K562 (cell line): ENCODE measurements at regions not wholly inside any gene's neighbourhood (a gene's known extent, or its start where the extent isn't known, plus 50 kb on each side); places are given as distances from the start of the nearest gene placed in this dataset.

Source experiments
- ATAC-seq: fragments of 200-7000 bp; cut with Tn5 transposase; 3 replicates; pipeline ENCODE4 v1.9.1; 2020; ENCODE audit warnings: moderate library complexity
- BruUV-seq: library from RNA; stranded (reverse); fragments of 400-500 nt; replicated peaks from 2 replicates; lab custom pipeline; 2021; lab: Mats Ljungman, UMichigan
- CTCF ChIA-PET: fragments of 300-600 bp; formaldehyde crosslinking; extraction: SDS; loops from one replicate; lab custom pipeline; 2021; ENCODE audit warnings: low intra/inter-chr PET ratio; lab: Yijun Ruan, JAX
- POLR2A ChIA-PET: fragments of 300-600, 350-650 bp; sonication (Branson Sonifier 250); formaldehyde crosslinking; extraction: SDS; loops from one replicate; lab custom pipeline; 2021; ENCODE audit warnings: antibody characterized with exemption, inconsistent platforms; lab: Yijun Ruan, JAX
- DNase-seq, 4 experiments: peaks; one replicate each; pipeline versions ENCODE4 v3.0.0 to v3.0.0-alpha.2; 2011 to 2018; ENCODE audit warnings: low spot score in 3 of 4, mixed read lengths in 3 of 4; ENCODE audit errors: extremely low read depth in 1 of 4
- FAIRE-seq: peaks from 2 replicates; lab custom pipeline; 2011; peaks lifted over from hg19 to GRCh38; lab: Jason Lieb, UNC
- H2AFZ ChIP-seq: 2 replicates; pipeline ENCODE4 v1.6.0; 2011; ENCODE audit warnings: low read depth, low read length, control low read depth, inconsistent platforms
- H3K27ac ChIP-seq: fragments of 200-600 bp; 3 replicates; pipeline ENCODE4 v1.8.0; 2011; ENCODE audit warnings: low read depth, mild to moderate bottlenecking, control low read depth, inconsistent platforms, low read length, moderate library complexity, mixed read lengths; ENCODE audit errors: extremely low read depth
- H3K27me3 ChIP-seq, 2 experiments: fragments of 300-600 bp in 1 of 2; 2 replicates in 1 of 2; 3 replicates in 1 of 2; pipeline versions ENCODE4 v1.6.0 to v1.8.0; 2011; ENCODE audit warnings: inconsistent platforms in 2 of 2, low read length in 2 of 2, mild to moderate bottlenecking in 1 of 2, mixed read lengths in 1 of 2, moderate library complexity in 1 of 2; ENCODE audit not compliant: control insufficient read depth in 2 of 2, insufficient read depth in 2 of 2
- H3K36me3 ChIP-seq: fragments of 300-600 bp; 3 replicates; pipeline ENCODE4 v1.8.0; 2011; ENCODE audit warnings: mild to moderate bottlenecking, low read length, inconsistent platforms; ENCODE audit not compliant: control insufficient read depth, insufficient read depth
- H3K4me1 ChIP-seq, 2 experiments: fragments of 200-600 bp in 1 of 2; replicated peaks in 1 of 2; 2 replicates in 1 of 2; 3 replicates in 1 of 2; pipeline versions ENCODE4 v1.5.1 to v1.8.0; 2011; ENCODE audit warnings: inconsistent platforms in 2 of 2, low read length in 2 of 2, mild to moderate bottlenecking in 1 of 2, mixed read lengths in 1 of 2, moderate library complexity in 1 of 2; ENCODE audit not compliant: control insufficient read depth in 2 of 2, insufficient read depth in 2 of 2
- H3K4me2 ChIP-seq: 2 replicates; pipeline ENCODE4 v1.6.1; 2011; ENCODE audit warnings: low read length, control low read depth, inconsistent platforms, mixed read lengths; ENCODE audit not compliant: insufficient read depth
- H3K4me3 ChIP-seq: fragments of 200-600 bp; sonication (generic), shearing (Covaris generic); 2 replicates; pipeline ENCODE4 v1.5.1; 2016; ENCODE audit warnings: control low read depth, inconsistent platforms
- H3K79me2 ChIP-seq: fragments of 200-600 bp; 3 replicates; pipeline ENCODE4 v1.8.0; 2011; ENCODE audit warnings: low read length, inconsistent platforms; ENCODE audit not compliant: control insufficient read depth, insufficient read depth
- H3K9ac ChIP-seq, 2 experiments: 2 replicates each; pipeline versions ENCODE4 v1.6.0 to v1.6.1; 2011; ENCODE audit warnings: low read depth in 2 of 2, low read length in 2 of 2, control low read depth in 1 of 2, inconsistent platforms in 1 of 2, mild to moderate bottlenecking in 1 of 2, mixed read lengths in 1 of 2; ENCODE audit not compliant: insufficient read depth in 1 of 2
- H3K9me1 ChIP-seq: one replicate; pipeline ENCODE4 v1.6.0; 2011; ENCODE audit warnings: inconsistent platforms, mild to moderate bottlenecking, low read length, moderate library complexity; ENCODE audit not compliant: control insufficient read depth, insufficient read depth
- H3K9me3 ChIP-seq: replicated peaks from 2 replicates; pipeline ENCODE4 v1.5.1; 2011; ENCODE audit warnings: low read depth, low read length, inconsistent platforms; ENCODE audit not compliant: control insufficient read depth, insufficient read depth
- H4K20me1 ChIP-seq: replicated peaks from 2 replicates; pipeline ENCODE4 v1.6.1; 2011; ENCODE audit warnings: low read length, inconsistent platforms, mixed read lengths; ENCODE audit not compliant: control insufficient read depth, insufficient read depth
- ATF7 ChIP-seq: fragments of 450-650 bp; IDR thresholded peaks from 2 replicates; pipeline ENCODE4 v1.7.1; 2014; ENCODE audit warnings: mild to moderate bottlenecking, moderate library complexity
- BCOR ChIP-seq: fragments of 450-650 bp; IDR thresholded peaks from 2 replicates; pipeline ENCODE4 v1.6.1; 2016
- CCAR2 ChIP-seq: fragments of 200-400 bp; formaldehyde crosslinking; IDR thresholded peaks from 2 replicates; pipeline ENCODE4 v1.6.1; 2017; ENCODE audit warnings: mild to moderate bottlenecking, low read depth, low read length
- JUND ChIP-seq, 2 experiments: IDR thresholded peaks; 2 replicates in 1 of 2; 3 replicates in 1 of 2; pipeline ENCODE4 v1.6.1; 2011; ENCODE audit warnings: borderline replicate concordance in 2 of 2, low read depth in 2 of 2, low read length in 2 of 2, improper control_type of control experiment in 1 of 2, missing biosample characterization in 1 of 2, missing genetic modification characterization in 1 of 2, missing genetic modification reagents in 1 of 2
- PHTF2 ChIP-seq: fragments of 250-450 bp; sonication (Bioruptor Pico); IDR thresholded peaks from 2 replicates; pipeline ENCODE4 v1.5.0; 2021; ENCODE audit warnings: mild to moderate bottlenecking
- POLR2H ChIP-seq: IDR thresholded peaks from 2 replicates; pipeline ENCODE4 v1.6.1; 2016; ENCODE audit warnings: missing genetic modification characterization, low read depth, mild to moderate bottlenecking, control low read depth, missing compliant biosample characterization, moderate library complexity
- PRDM10 ChIP-seq: fragments of 450-650 bp; IDR thresholded peaks from 2 replicates; pipeline ENCODE4 v1.6.1; 2018; ENCODE audit not compliant: partially characterized antibody
- PURB ChIP-seq: sonication (generic); formaldehyde crosslinking; IDR thresholded peaks from 2 replicates; pipeline ENCODE4 v1.9.0; 2021; ENCODE audit warnings: low read depth, mild to moderate bottlenecking, missing genetic modification reagents
- RUNX1 ChIP-seq: sonication (generic); IDR thresholded peaks from 2 replicates; pipeline ENCODE4 v1.6.1; 2016; ENCODE audit warnings: antibody characterized with exemption, low read depth
- SIRT6 ChIP-seq: IDR thresholded peaks from one replicate; pipeline ENCODE4 v1.6.1; 2012; ENCODE audit warnings: low read depth, mild to moderate bottlenecking, control low read depth, inconsistent platforms, low read length, moderate library complexity
- SMARCB1 ChIP-seq: IDR thresholded peaks from 2 replicates; pipeline ENCODE4 v1.6.1; 2011; ENCODE audit warnings: improper control_type of control experiment, low read depth; ENCODE audit not compliant: insufficient read length
- ZBTB17 ChIP-seq: fragments of 450-650 bp; formaldehyde crosslinking; IDR thresholded peaks from 2 replicates; pipeline ENCODE4 v1.4.0; 2020; ENCODE audit warnings: mild to moderate bottlenecking
- ZNF12 ChIP-seq: sonication (generic); formaldehyde crosslinking; IDR thresholded peaks from 2 replicates; pipeline ENCODE4 v1.4.0; 2020; ENCODE audit warnings: mild to moderate bottlenecking, missing genetic modification reagents
- ZNF431 ChIP-seq: sonication (generic); formaldehyde crosslinking; IDR thresholded peaks from 2 replicates; pipeline ENCODE4 v1.8.0; 2022; ENCODE audit warnings: mild to moderate bottlenecking, missing genetic modification reagents
- in situ Hi-C: fragments of 300-500 bp; cut with MboI; formaldehyde crosslinking; loops from 4 replicates; pipeline ENCODE4 v1.15.0; 2018; ENCODE audit warnings: inconsistent platforms, mixed read lengths
- intact Hi-C: fragments of 100-400 bp; cut with micrococcal nuclease; formaldehyde crosslinking; loops from 2 replicates; pipeline ENCODE4 v1.14.2; 2022
- TF ChIP-seq, protein P1 (sequence below): fragments of 250-450 bp; sonication (Bioruptor Pico); IDR thresholded peaks from 2 replicates; pipeline ENCODE4 v1.8.0; 2022; ENCODE audit warnings: inconsistent platforms
- TF ChIP-seq, protein P2 (sequence below): fragments of 450-650 bp; formaldehyde crosslinking; IDR thresholded peaks from 2 replicates; pipeline ENCODE4 v1.4.0; 2020; ENCODE audit warnings: mild to moderate bottlenecking, moderate library complexity

- peak; percentile 45; the same call in 1 of the 2 replicates for TF ChIP-seq ZBTB17
- TF ChIP-seq, protein P1, sequence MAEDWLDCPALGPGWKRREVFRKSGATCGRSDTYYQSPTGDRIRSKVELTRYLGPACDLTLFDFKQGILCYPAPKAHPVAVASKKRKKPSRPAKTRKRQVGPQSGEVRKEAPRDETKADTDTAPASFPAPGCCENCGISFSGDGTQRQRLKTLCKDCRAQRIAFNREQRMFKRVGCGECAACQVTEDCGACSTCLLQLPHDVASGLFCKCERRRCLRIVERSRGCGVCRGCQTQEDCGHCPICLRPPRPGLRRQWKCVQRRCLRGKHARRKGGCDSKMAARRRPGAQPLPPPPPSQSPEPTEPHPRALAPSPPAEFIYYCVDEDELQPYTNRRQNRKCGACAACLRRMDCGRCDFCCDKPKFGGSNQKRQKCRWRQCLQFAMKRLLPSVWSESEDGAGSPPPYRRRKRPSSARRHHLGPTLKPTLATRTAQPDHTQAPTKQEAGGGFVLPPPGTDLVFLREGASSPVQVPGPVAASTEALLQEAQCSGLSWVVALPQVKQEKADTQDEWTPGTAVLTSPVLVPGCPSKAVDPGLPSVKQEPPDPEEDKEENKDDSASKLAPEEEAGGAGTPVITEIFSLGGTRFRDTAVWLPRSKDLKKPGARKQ (CRISPR knock-in tag): no peak
- no peak for TF ChIP-seq POLR2H
- TF ChIP-seq JUND (IDR thresholded peaks at IDR 0.05; ENCODE audit: borderline replicate concordance, low read depth, low read length): no peak
- peak; percentile 53; the same call in 2 of the 3 replicates for TF ChIP-seq JUND (tag; IDR thresholded peaks at IDR 0.05; ENCODE audit: borderline replicate concordance, low read depth, low read length)
- TF ChIP-seq, protein P2, sequence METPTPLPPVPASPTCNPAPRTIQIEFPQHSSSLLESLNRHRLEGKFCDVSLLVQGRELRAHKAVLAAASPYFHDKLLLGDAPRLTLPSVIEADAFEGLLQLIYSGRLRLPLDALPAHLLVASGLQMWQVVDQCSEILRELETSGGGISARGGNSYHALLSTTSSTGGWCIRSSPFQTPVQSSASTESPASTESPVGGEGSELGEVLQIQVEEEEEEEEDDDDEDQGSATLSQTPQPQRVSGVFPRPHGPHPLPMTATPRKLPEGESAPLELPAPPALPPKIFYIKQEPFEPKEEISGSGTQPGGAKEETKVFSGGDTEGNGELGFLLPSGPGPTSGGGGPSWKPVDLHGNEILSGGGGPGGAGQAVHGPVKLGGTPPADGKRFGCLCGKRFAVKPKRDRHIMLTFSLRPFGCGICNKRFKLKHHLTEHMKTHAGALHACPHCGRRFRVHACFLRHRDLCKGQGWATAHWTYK: 0 out of 2 replicates have a peak, but pooled peaks have one; percentile 41
- no peak for TF ChIP-seq PURB (CRISPR knock-in tag)
- no peak for TF ChIP-seq CCAR2
Observed at GRCh38 chr2:138244501-138244925, 257.1 kb upstream of the SPOPL start (continued).

- Histone ChIP-seq H4K20me1 (no peaks in the 10 kb centered on the region), H3K9me3 (no peaks in the 10 kb centered on the region), H3K27me3 (no peaks in the 10 kb centered on the region), H3K27ac (no peak overlapping the region), H3K9me1 (no peaks in the 10 kb centered on the region), H3K36me3 (no peaks in the 10 kb centered on the region), H2AFZ (no peak overlapping the region), H3K4me1 (no peaks in the 10 kb centered on the region), H3K79me2 (no peaks in the 10 kb centered on the region), H3K4me3 (no peak overlapping the region), H3K9ac (no peak overlapping the region), H3K4me2 (no peak overlapping the region)
- intact Hi-C loops: no loop called here
- ChIA-PET POLR2A (no interaction called here), CTCF (no interaction called here)
- no peak for DNase-seq
- no TSS peak for BruUV-seq
- no peak for FAIRE-seq
- no peak for ATAC-seq
- TF ChIP-seq RUNX1 (no peak), ATF7 (no peak), PRDM10 (no peak), BCOR (no peak), ZNF431 (CRISPR knock-in tag) (no peak), SMARCB1 (no peak), SIRT6 (no peak), PHTF2 (CRISPR knock-in tag) (no peak), ZNF12 (CRISPR knock-in tag) (no peak)
- in situ Hi-C loops: no loop called here
Observed at GRCh38 chr2:138245310-138245709, 256.3 kb upstream of the SPOPL start.
